Endothelial cell of umbilical vein (primary cell): ENCODE measurements at regions not wholly inside any gene's neighbourhood (a gene's known extent, or its start where the extent isn't known, plus 50 kb on each side); places are given as distances from the start of the nearest gene placed in this dataset.

Experiments used
- BruUV-seq: library from RNA; stranded (reverse); fragments of 400-500 nt; replicated peaks from 2 replicates; lab custom pipeline; 2021; lab: Mats Ljungman, UMichigan
- CTCF ChIA-PET: fragments of 300-600, 350-600 bp; sonication (Branson Sonifier 250); formaldehyde crosslinking; loops from one replicate; lab custom pipeline; 2021; ENCODE audit warnings: antibody characterized with exemption, inconsistent platforms; lab: Charles Lee
- POLR2A ChIA-PET: fragments of 300-600, 350-600 bp; sonication (Branson Sonifier 250); formaldehyde crosslinking; loops from one replicate; lab custom pipeline; 2021; ENCODE audit warnings: antibody characterized with exemption, inconsistent platforms; lab: Charles Lee
- DNase-seq: peaks from one replicate; pipeline ENCODE4 v3.0.0-alpha.2; 2011; ENCODE audit warnings: low read depth, low spot score
- FAIRE-seq: peaks from 2 replicates; lab custom pipeline; 2011; peaks lifted over from hg19 to GRCh38; lab: Jason Lieb, UNC
- H2AFZ ChIP-seq: 2 replicates; pipeline ENCODE4 v1.6.0; 2012; ENCODE audit warnings: low read depth, low read length, control low read depth, inconsistent platforms
- H3K27ac ChIP-seq: 2 replicates; pipeline ENCODE4 v1.5.1; 2011; ENCODE audit warnings: low read depth, mild to moderate bottlenecking, control low read depth, low read length, moderate library complexity; ENCODE audit not compliant: insufficient read depth
- H3K27me3 ChIP-seq, 2 experiments: 2 replicates each; pipeline versions ENCODE4 v1.6.0 to v1.6.1; 2011; ENCODE audit warnings: low read length in 2 of 2, mixed read lengths in 1 of 2; ENCODE audit not compliant: control insufficient read depth in 2 of 2, insufficient read depth in 2 of 2
- H3K36me3 ChIP-seq, 2 experiments: 2 replicates in 1 of 2; 3 replicates in 1 of 2; pipeline ENCODE4 v1.5.1; 2011; ENCODE audit warnings: low read length in 2 of 2, mild to moderate bottlenecking in 1 of 2, moderate library complexity in 1 of 2; ENCODE audit not compliant: control insufficient read depth in 2 of 2, insufficient read depth in 2 of 2; ENCODE audit errors: extremely low read depth in 1 of 2
- H3K4me1 ChIP-seq: 3 replicates; pipeline ENCODE4 v1.5.1; 2011; ENCODE audit warnings: mild to moderate bottlenecking, low read length; ENCODE audit not compliant: control insufficient read depth, insufficient read depth; ENCODE audit errors: extremely low read depth
- H3K4me2 ChIP-seq: 2 replicates; pipeline ENCODE4 v1.6.1; 2011; ENCODE audit warnings: low read length, control low read depth, mixed read lengths; ENCODE audit not compliant: insufficient read depth
- H3K4me3 ChIP-seq, 3 experiments: fragments of 200-600 bp in 1 of 3; sonication (generic), shearing (Covaris generic) in 1 of 3; replicated peaks in 1 of 3; 2 replicates each; pipeline ENCODE4 v1.5.1; 2011 to 2016; ENCODE audit warnings: control low read depth in 3 of 3, low read length in 3 of 3, mild to moderate bottlenecking in 2 of 3, inconsistent platforms in 1 of 3, low read depth in 1 of 3, moderate library complexity in 1 of 3; ENCODE audit not compliant: insufficient read depth in 1 of 3
- H3K79me2 ChIP-seq: 2 replicates; pipeline ENCODE4 v1.6.0; 2012; ENCODE audit warnings: low read length, inconsistent platforms; ENCODE audit not compliant: control insufficient read depth, insufficient read depth
- H3K9ac ChIP-seq: replicated peaks from 2 replicates; pipeline ENCODE3; 2011; ENCODE audit warnings: low read length, control low read depth; ENCODE audit not compliant: insufficient read depth; ENCODE audit errors: extremely low read depth
- H3K9me1 ChIP-seq: replicated peaks from 3 replicates; pipeline ENCODE4 v1.6.0; 2011; ENCODE audit warnings: mild to moderate bottlenecking, low read length; ENCODE audit not compliant: control insufficient read depth, insufficient read depth; ENCODE audit errors: extremely low read depth
- H3K9me3 ChIP-seq: replicated peaks from 2 replicates; pipeline ENCODE4 v1.5.1; 2012; ENCODE audit warnings: low read length, inconsistent platforms; ENCODE audit not compliant: control insufficient read depth, insufficient read depth
- H4K20me1 ChIP-seq: replicated peaks from 2 replicates; pipeline ENCODE3; 2011; ENCODE audit warnings: mild to moderate bottlenecking, low read length; ENCODE audit not compliant: control insufficient read depth, insufficient read depth; ENCODE audit errors: extremely low read depth
- CTCF ChIP-seq, 2 donors: IDR thresholded peaks; 1 replicate in 1 of 2; 2 replicates in 1 of 2; pipeline ENCODE4 v1.5.1; 2011; ENCODE audit warnings: low read length in 2 of 2, mild to moderate bottlenecking in 2 of 2, moderate library complexity in 2 of 2, control low read depth in 1 of 2, inconsistent platforms in 1 of 2, low read depth in 1 of 2; ENCODE audit not compliant: insufficient read depth in 1 of 2; ENCODE audit errors: extremely low read depth in 1 of 2
- EZH2 ChIP-seq: IDR thresholded peaks from 2 replicates; pipeline ENCODE4 v1.6.1; 2012; ENCODE audit warnings: borderline replicate concordance, low read depth, mild to moderate bottlenecking, moderate library complexity, low read length, inconsistent platforms; ENCODE audit not compliant: severe bottlenecking
- FOS ChIP-seq: IDR thresholded peaks from 2 replicates; pipeline ENCODE4 v1.6.1; 2011; ENCODE audit warnings: mild to moderate bottlenecking, low read length, moderate library complexity, borderline replicate concordance; ENCODE audit not compliant: insufficient read depth
- MYC ChIP-seq: IDR thresholded peaks from one replicate; pipeline ENCODE4 v1.6.1; 2011; ENCODE audit warnings: mild to moderate bottlenecking, low read depth, low read length
- POLR2A ChIP-seq: IDR thresholded peaks from 2 replicates; pipeline ENCODE4 v1.6.1; 2012; ENCODE audit warnings: low read depth, mild to moderate bottlenecking, control low read depth, low read length
- POLR2AphosphoS5 ChIP-seq: IDR thresholded peaks from 2 replicates; pipeline ENCODE4 v1.6.1; 2012; ENCODE audit warnings: low read depth, mild to moderate bottlenecking, control low read depth, low read length, moderate library complexity; ENCODE audit not compliant: insufficient read depth
- dilution Hi-C: fragments of 300-500 bp; cut with MboI; formaldehyde crosslinking; loops from one replicate; pipeline ENCODE4 v1.15.0; 2019; ENCODE audit warnings: low sequenced_read_pairs; ENCODE audit not compliant: extremely low pct_ligation_motif_present
- intact Hi-C: fragments of 100-400 bp; cut with micrococcal nuclease; formaldehyde crosslinking; loops from one replicate; pipeline ENCODE4 v1.10.0; 2022
- TF ChIP-seq, protein P1 (sequence below): IDR thresholded peaks from 2 replicates; pipeline ENCODE4 v1.6.1; 2011; ENCODE audit not compliant: insufficient read depth, insufficient read length

GRCh38 chr6:156646496-156646895 is 130.7 kb upstream of the ARID1B start:
- ChIA-PET POLR2A (no interaction called here), CTCF (no interaction called here)
- Histone ChIP-seq H2AFZ (no peak overlapping the region), H3K79me2 (no peaks in the 10 kb centered on the region), H3K36me3 (no peaks in the 10 kb centered on the region), H3K4me1 (peaks cover 12% of the 10 kb centered on the region), H3K27me3 (peaks cover 5 to 13% of the 10 kb centered on the region in 2 experiments), H3K9ac (no peak overlapping the region), H3K27ac (no peak overlapping the region), H3K4me2 (no peak overlapping the region), H3K4me3 (no peak overlapping the region), H3K9me1 (no peaks in the 10 kb centered on the region), H4K20me1 (no peaks in the 10 kb centered on the region), H3K9me3 (no peaks in the 10 kb centered on the region)
- no peak for FAIRE-seq
- no peak for DNase-seq
- TF ChIP-seq, protein P1, sequence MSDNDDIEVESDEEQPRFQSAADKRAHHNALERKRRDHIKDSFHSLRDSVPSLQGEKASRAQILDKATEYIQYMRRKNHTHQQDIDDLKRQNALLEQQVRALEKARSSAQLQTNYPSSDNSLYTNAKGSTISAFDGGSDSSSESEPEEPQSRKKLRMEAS, result no peak
- TF ChIP-seq POLR2A (no peak), FOS (no peak), CTCF (IDR thresholded peaks at IDR 0.05; ENCODE audit: extremely low read depth in 1 of 2, insufficient read depth in 1 of 2, low read depth in 1 of 2, low read length in 2 of 2) (no peak)
- BruUV-seq, result no TSS peak
- dilution Hi-C loops, result no loop called here
- intact Hi-C loops, result no loop called here

DNA sequence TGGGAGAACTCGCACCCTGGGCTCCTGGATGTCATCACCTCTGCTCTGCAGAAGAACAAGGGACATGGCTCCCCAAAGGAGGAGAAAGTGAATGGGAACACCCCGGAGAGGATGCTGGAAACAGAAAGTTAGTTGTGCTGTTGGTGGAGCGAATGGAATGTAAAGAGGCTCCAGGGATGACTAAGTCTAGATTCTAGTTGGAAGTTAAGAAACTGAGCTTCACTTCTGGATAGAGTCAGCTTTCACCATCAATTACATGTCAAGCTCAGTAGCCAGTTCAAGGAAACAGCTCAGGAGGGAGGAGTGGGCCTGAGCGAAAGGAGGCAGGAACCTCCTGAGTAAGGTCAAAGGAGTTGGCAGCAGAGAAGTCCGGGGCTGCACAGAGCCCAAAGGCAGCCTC is 132.1 kb upstream of the ARID1B start:
- no TSS peak for BruUV-seq
- peaks cover 12% of the 10 kb centered on the region for H3K4me1 ChIP-seq
- no peaks in the 10 kb centered on the region for H3K9me1 ChIP-seq
- FAIRE-seq (no peak), DNase-seq (no peak)
- TF ChIP-seq POLR2A, result no peak
- TF ChIP-seq EZH2, result no peak
- TF ChIP-seq MYC, result no peak
- TF ChIP-seq POLR2AphosphoS5, result no peak
- H3K9ac ChIP-seq, result no peak overlapping the region
- CTCF ChIA-PET, result interaction anchor here (1.4 kb wide), 1 partner anchor 14 kb away, joined by 3 read pairs; no protein-coding TSS in a partner anchor
- no peaks in the 10 kb centered on the region for H3K36me3 ChIP-seq
- no peak overlapping the region for H2AFZ ChIP-seq
- no peak overlapping the region for H3K4me3 ChIP-seq
- no peak overlapping the region for H3K4me2 ChIP-seq
- POLR2A ChIA-PET, result no interaction called here
- dilution Hi-C loops (no loop called here), intact Hi-C loops (no loop called here)
- H3K79me2 ChIP-seq, result no peaks in the 10 kb centered on the region
- no peaks in the 10 kb centered on the region for H4K20me1 ChIP-seq
- H3K27me3 ChIP-seq, result peaks cover 5 to 13% of the 10 kb centered on the region in 2 experiments
- no peak overlapping the region for H3K27ac ChIP-seq
- no peaks in the 10 kb centered on the region for H3K9me3 ChIP-seq
